Liver (tissue), 3 donors: ENCODE measurements at regions not wholly inside any gene's neighbourhood (a gene's known extent, or its start where the extent isn't known, plus 50 kb on each side); places are given as distances from the start of the nearest gene placed in this dataset.

Experiments
- CTCF ChIP-seq: fragments of 150-350 bp; IDR thresholded peaks from 2 replicates; pipeline ENCODE4 v1.5.1; 2017; ENCODE audit warnings: improper control_type of control experiment, low read depth, low read length; ENCODE audit not compliant: missing input control
- FOXA1 ChIP-seq: IDR thresholded peaks from 2 replicates; pipeline ENCODE4 v1.6.1; 2016; ENCODE audit warnings: antibody characterized with exemption
- MAX ChIP-seq: IDR thresholded peaks from 2 replicates; pipeline ENCODE4 v1.6.1; 2016; ENCODE audit warnings: antibody characterized with exemption
- RAD21 ChIP-seq, 2 donors: IDR thresholded peaks; 2 replicates each; pipeline ENCODE4 v1.6.1; 2016; ENCODE audit warnings: antibody characterized with exemption in 2 of 2, mild to moderate bottlenecking in 2 of 2
- SP1 ChIP-seq: IDR thresholded peaks from 2 replicates; pipeline ENCODE4 v1.6.1; 2018; ENCODE audit warnings: antibody characterized with exemption, mild to moderate bottlenecking
- donor health status: healthy.
- donor health status: healthy.

GRCh38 chr3:25056803-25057351, 371.2 kb upstream of the RARB start:
- TF ChIP-seq CTCF: no peak
- TF ChIP-seq FOXA1: no peak
- no peak for TF ChIP-seq RAD21 (IDR thresholded peaks at IDR 0.05)
- no peak for TF ChIP-seq SP1
- TF ChIP-seq MAX: no peak
